Central memory CD8-positive, alpha-beta T cell (primary cell): ENCODE measurements at regions not wholly inside any gene's neighbourhood (a gene's known extent, or its start where the extent isn't known, plus 50 kb on each side); places are given as distances from the start of the nearest gene placed in this dataset.
"Not testable (repeated sequence)": the region's sequence is repeated elsewhere in the genome, so short reads cannot be mapped to it uniquely, and the experiment has no call there.

Experiments used
- ATAC-seq: fragments of 150-1000 bp; cut with Tn5 transposase; replicated peaks from 2 replicates; pipeline ENCODE4 v1.10.0; 2022; ENCODE audit warnings: mild to moderate bottlenecking, moderate FRiP score, moderate number of reproducible peaks; ENCODE audit not compliant: poor library complexity, severe bottlenecking; ENCODE audit errors: extremely low read depth
- DNase-seq, 2 donors: peaks; one replicate each; pipeline ENCODE4 v3.0.0; 2021; ENCODE audit warnings: low spot score in 2 of 2
- H3K27ac Mint-ChIP-seq: one replicate; pipeline ENCODE4 v1.8.0; 2022; ENCODE audit warnings: low read depth, mild to moderate bottlenecking, moderate library complexity, mixed read lengths
- H3K27me3 Mint-ChIP-seq: one replicate; pipeline ENCODE4 v1.8.0; 2022; ENCODE audit warnings: mixed read lengths
- H3K36me3 Mint-ChIP-seq: one replicate; pipeline ENCODE4 v1.8.0; 2022; ENCODE audit warnings: mild to moderate bottlenecking, moderate library complexity, mixed read lengths; ENCODE audit not compliant: insufficient read depth
- H3K4me1 Mint-ChIP-seq: one replicate; pipeline ENCODE4 v1.8.0; 2022; ENCODE audit warnings: mixed read lengths
- H3K4me3 Mint-ChIP-seq: one replicate; pipeline ENCODE4 v1.8.0; 2022; ENCODE audit warnings: mild to moderate bottlenecking, moderate library complexity, mixed read lengths
- H3K9me3 Mint-ChIP-seq: one replicate; pipeline ENCODE4 v1.8.0; 2022; ENCODE audit warnings: mixed read lengths

DNA sequence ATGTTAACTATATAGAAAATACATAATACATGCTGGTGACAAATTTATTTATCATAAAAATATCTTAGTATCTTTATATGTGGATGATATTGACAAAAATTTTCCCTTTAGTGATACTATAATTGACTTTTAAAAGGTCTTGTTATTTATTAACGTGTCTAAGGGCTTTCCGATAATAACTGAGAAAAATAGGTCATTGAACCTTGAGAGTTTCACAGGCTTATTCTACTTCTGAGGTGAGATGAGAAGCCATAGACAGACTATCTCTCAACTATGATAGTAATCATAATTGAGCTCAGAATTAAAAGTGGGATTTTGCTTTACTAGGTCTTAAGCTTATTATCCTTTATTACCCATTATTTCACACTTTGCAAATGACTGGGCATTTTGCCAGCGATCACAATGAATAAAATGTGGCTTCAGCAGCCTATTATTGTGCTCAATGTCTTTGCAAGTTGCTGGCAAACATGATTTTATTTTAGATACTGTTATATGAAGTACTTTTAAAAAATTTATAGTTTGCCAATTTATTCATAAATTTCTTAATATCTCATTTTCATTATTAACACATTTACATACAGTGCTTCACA is 574.5 kb downstream of the ZWINT start:
- Mint-ChIP-seq H3K27ac (no peak overlapping the region), H3K36me3 (no peaks in the 10 kb centered on the region), H3K27me3 (no peaks in the 10 kb centered on the region), H3K9me3 (peaks cover 13% of the 10 kb centered on the region), H3K4me1 (no peaks in the 10 kb centered on the region), H3K4me3 (no peak overlapping the region)
- ATAC-seq: no peak
- DNase-seq: no peak

DNA sequence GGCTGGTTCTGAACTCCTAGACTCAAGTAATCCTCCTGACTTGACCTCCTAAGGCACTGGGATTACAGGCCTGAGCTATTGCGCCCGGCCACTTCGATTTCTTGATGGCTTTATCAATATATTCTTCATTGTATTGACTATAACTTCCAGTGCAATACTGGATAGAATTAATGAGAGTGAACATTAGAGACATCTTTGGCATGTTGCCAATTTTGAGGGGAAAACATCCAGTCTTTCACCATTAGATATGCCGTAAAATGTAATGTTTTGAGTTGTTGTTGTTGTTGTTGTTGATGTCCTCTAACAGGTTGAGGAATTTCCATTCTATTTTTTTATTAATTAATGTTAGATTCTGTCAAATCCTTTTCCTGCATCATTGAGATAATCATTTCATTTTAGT is 578.9 kb downstream of the ZWINT start:
- Mint-ChIP-seq H3K9me3 (peaks cover 7% of the 10 kb centered on the region), H3K4me3 (no peak overlapping the region), H3K27ac (no peak overlapping the region), H3K36me3 (no peaks in the 10 kb centered on the region), H3K27me3 (no peaks in the 10 kb centered on the region), H3K4me1 (no peaks in the 10 kb centered on the region)
- ATAC-seq (no peak), DNase-seq (no peak)

DNA sequence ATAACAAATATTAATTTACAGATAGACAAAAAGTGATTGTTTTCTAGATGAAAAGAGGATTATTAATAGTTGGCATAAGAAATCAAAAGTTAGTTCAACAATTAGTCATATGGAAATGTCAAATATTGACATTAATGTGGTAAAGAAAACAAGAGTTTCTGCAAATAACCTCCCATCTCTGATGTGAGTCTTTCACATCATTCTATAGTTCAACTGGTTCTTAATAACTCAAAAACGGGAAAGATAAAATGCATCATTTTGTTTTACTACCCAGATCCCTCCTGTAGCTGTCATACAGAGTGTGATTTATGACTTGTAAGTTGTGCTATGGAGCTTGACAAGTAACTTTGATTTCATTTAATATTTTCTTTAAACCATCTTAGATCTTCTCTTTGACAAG is 594.8 kb downstream of the ZWINT start:
- no peaks in the 10 kb centered on the region for H3K4me1 Mint-ChIP-seq
- no peak overlapping the region for H3K27ac Mint-ChIP-seq

DNA sequence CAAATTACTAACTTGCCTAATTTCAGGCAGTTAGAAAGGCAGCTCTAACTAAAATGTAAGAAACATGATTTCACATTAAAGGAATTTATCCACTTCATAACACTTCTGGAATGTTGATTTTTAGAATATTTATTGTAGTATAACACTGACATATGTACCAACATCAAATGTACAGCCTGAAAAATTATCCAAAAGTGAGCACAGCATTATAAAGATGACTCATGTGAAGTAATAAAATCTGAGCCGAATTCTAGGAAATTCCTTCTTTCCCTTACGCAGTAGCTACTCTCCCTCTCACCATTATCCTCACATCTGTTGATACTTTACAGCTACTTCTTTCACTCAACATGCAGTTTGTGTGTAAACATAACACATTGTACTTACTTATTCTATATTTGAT is 610.6 kb downstream of the ZWINT start:
- ATAC-seq: no peak
- Mint-ChIP-seq H3K4me3 (no peak overlapping the region), H3K27me3 (no peaks in the 10 kb centered on the region), H3K27ac (no peak overlapping the region), H3K36me3 (no peaks in the 10 kb centered on the region), H3K4me1 (no peaks in the 10 kb centered on the region), H3K9me3 (peaks cover 16% of the 10 kb centered on the region)
- no peak for DNase-seq

More for the DNA sequence above, 594.8 kb downstream of the ZWINT start:
- DNase-seq (no peak), ATAC-seq (no peak)
- Mint-ChIP-seq H3K4me3 (no peak overlapping the region), H3K9me3 (no peaks in the 10 kb centered on the region), H3K27me3 (no peaks in the 10 kb centered on the region), H3K36me3 (no peaks in the 10 kb centered on the region)

DNA sequence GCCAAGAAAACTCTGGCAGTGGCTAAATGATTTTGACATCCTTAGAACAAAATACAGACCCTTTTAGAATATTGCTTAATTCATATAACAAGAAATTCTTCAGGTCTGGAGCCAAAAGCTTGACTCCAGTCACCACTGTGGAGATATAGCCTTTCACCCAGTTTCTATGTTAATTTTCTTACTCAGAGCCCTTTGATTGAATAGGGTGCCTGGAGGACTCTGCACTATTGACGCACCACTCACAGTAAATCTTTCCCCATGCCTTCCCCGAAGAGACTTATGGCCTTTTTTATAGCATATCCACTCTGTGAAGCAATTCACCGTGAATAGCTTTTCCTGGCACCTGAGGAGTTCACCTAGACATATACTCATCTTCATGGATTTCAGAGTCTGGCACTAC is 613.8 kb downstream of the ZWINT start:
- DNase-seq (no peak), ATAC-seq (no peak)
- Mint-ChIP-seq H3K4me3 (no peak overlapping the region), H3K9me3 (peaks cover 16% of the 10 kb centered on the region), H3K36me3 (no peaks in the 10 kb centered on the region), H3K27me3 (no peaks in the 10 kb centered on the region), H3K4me1 (no peaks in the 10 kb centered on the region), H3K27ac (no peak overlapping the region)

DNA sequence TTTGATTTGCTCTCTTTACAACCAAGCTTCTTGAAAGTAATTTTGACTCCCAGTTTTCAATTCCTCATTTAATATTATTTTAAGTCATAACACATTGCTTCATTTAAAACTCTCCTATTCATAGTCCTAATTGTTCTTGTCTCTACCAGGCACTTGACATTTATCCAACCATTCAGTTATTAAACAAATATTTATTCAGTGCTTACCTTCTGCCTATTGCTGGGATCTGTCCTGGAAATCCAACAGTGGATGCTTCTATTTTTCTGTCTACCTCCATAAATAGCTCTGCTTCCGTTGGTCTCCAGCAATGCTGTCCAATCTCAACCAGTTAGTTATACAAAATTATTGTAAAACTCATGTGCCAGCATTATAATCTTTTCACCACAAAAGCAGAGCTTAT is 615.1 kb downstream of the ZWINT start:
- no peaks in the 10 kb centered on the region for H3K4me1 Mint-ChIP-seq
- no peaks in the 10 kb centered on the region for H3K36me3 Mint-ChIP-seq
- no peak overlapping the region for H3K27ac Mint-ChIP-seq
- no peak overlapping the region for H3K4me3 Mint-ChIP-seq
- H3K9me3 Mint-ChIP-seq: peaks cover 16% of the 10 kb centered on the region
- no peaks in the 10 kb centered on the region for H3K27me3 Mint-ChIP-seq
- ATAC-seq (no peak), DNase-seq (no peak)

DNA sequence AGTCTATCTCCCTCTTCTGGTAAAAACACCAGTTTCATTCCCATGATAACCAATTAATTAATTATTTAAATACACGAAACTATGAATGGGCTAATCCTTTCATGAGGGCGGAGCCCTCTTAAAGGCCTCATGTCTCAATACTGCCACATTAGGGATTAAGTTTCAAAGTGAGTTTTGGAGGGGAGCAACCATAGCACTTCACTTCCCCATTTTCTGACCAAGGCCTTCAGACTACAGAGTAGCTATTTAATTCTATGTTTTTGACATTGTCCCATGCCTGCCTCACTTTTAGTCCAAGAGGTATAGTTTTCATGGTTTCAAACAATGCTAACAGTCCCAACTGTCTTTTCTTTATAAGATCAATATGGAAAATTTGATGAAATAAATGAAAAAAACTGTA is 618.6 kb downstream of the ZWINT start:
- DNase-seq (no peak), ATAC-seq (no peak)
- peaks cover 22% of the 10 kb centered on the region for H3K9me3 Mint-ChIP-seq
- no peak overlapping the region for H3K4me3 Mint-ChIP-seq
- H3K36me3 Mint-ChIP-seq: no peaks in the 10 kb centered on the region
- H3K4me1 Mint-ChIP-seq: no peaks in the 10 kb centered on the region
- H3K27ac Mint-ChIP-seq: no peak overlapping the region
- H3K27me3 Mint-ChIP-seq: no peaks in the 10 kb centered on the region

DNA sequence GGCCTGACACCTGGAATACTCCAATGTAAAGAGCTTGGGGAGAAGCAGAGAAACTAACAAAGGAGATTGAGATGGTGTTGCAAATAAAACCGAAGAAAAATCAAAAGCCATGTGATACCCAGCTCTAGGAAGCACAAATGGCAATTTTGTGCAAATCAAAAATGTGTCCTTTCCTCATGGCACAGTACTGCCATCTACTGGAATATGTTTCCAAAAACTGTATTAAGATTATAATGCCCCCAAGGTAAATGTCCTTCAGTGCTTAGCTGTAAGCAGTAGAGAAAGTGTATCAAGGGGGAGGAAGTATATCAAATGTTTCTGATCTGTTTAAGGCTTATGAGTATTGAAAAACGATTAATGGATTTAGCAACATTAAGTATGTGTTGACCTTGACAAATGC is 620.3 kb downstream of the ZWINT start:
- not testable (repeated sequence) for H3K4me3 Mint-ChIP-seq, H3K27ac Mint-ChIP-seq, DNase-seq, H3K4me1 Mint-ChIP-seq, ATAC-seq, H3K36me3 Mint-ChIP-seq, H3K27me3 Mint-ChIP-seq
- peaks cover 12% of the 10 kb centered on the region for H3K9me3 Mint-ChIP-seq

DNA sequence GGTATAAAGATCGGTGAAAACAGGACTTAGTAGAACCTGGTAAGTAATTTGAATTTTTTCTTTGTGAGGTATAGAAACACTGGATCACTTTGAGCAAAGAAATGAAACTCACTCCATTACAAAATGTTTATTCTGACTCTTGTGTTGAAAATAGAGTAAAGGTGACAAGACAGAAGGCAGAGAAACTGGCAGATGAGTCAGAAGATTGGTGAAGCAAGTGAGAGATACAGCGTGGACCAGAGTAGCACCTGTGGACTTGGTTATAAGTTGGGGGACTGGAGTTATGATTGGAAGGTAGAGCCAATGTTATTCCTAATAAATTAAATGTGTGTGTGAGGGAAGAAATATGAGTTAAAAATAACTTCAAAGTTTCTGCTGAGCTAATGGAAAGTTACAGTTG is 620.9 kb downstream of the ZWINT start:
- peaks cover 12% of the 10 kb centered on the region for H3K9me3 Mint-ChIP-seq
- H3K27ac Mint-ChIP-seq: no peak overlapping the region
- H3K36me3 Mint-ChIP-seq: no peaks in the 10 kb centered on the region
- no peak for DNase-seq
- no peaks in the 10 kb centered on the region for H3K27me3 Mint-ChIP-seq
- ATAC-seq: no peak
- no peak overlapping the region for H3K4me3 Mint-ChIP-seq
- H3K4me1 Mint-ChIP-seq: no peaks in the 10 kb centered on the region

DNA sequence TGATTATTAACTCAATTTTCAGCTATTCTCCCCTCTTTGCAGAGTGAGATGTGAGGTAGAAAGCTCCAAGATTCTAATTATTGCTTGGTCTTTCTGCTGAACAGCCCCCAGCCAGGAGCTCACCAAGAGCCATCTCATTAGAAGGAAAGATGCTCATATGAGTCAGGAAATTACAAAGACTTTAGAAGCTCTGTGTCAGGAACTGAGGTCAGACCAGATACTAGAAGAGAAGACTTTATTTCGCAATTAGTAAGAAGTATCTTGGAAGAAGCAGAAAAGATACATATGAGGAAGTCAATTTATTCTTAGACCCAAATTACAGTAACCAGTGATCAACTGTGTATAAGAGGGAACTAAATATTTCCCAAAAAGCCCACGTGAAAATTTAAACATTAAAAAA is 626.9 kb downstream of the ZWINT start:
- Mint-ChIP-seq H3K27me3 (no peaks in the 10 kb centered on the region), H3K4me1 (no peaks in the 10 kb centered on the region), H3K36me3 (no peaks in the 10 kb centered on the region), H3K9me3 (peaks cover 18% of the 10 kb centered on the region), H3K4me3 (no peak overlapping the region), H3K27ac (no peak overlapping the region)
- ATAC-seq (no peak), DNase-seq (no peak)

DNA sequence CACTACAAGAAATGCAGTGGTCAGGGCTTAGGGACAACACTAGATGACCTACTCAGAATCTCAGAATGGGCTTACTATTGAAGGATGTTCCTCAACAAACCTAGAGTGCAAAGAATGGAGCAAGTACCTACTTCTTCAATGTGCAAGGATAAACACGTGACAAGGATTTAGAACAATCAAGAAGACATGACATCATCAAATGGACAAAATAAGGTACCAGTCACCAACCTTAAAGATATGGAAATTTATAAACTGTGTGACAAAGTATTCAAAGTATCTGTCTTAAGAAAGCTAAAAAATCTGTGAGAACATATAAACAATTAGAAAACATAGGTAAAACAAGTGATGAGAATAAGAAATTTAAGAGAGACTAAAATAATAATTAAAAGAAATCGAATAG is 656.1 kb downstream of the ZWINT start:
- H3K4me3 Mint-ChIP-seq: no peak overlapping the region
- DNase-seq: no peak
- no peak for ATAC-seq
- H3K27ac Mint-ChIP-seq: no peak overlapping the region
- H3K4me1 Mint-ChIP-seq: no peaks in the 10 kb centered on the region
- H3K27me3 Mint-ChIP-seq: no peaks in the 10 kb centered on the region
- peaks cover 19% of the 10 kb centered on the region for H3K9me3 Mint-ChIP-seq
- H3K36me3 Mint-ChIP-seq: no peaks in the 10 kb centered on the region

DNA sequence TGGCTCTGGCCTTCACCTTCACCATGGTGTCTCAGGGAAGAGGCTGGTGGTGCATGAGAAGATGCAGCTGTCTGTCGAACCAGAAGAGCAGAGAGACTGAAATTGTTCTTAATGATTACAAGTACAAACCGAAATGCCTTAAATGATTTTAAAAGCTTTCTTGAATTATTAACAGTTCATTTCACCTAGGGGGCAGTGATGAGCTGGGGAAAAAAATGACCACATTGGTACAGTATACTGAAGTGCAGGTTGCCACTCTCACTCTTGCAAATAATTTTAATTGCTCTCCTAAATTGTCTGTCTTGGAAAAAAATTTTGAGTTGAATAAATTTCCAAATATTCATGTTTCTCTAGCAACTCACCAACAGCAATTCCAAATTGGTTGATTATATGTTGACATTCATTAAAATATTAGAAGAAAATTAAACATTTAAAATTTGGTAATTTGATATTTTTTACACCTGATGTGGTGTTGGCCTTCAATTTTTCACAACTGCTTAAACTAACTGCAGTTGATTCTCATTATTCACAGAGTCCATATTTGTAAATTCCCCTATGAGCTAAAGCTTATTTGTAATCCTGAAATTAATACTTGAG is 692.6 kb downstream of the ZWINT start:
- no peaks in the 10 kb centered on the region for H3K4me1 Mint-ChIP-seq
- H3K4me3 Mint-ChIP-seq: no peak overlapping the region
- DNase-seq (no peak), ATAC-seq (no peak)
- H3K9me3 Mint-ChIP-seq: peaks cover 30% of the 10 kb centered on the region
- no peaks in the 10 kb centered on the region for H3K36me3 Mint-ChIP-seq
- no peaks in the 10 kb centered on the region for H3K27me3 Mint-ChIP-seq
- H3K27ac Mint-ChIP-seq: no peak overlapping the region

DNA sequence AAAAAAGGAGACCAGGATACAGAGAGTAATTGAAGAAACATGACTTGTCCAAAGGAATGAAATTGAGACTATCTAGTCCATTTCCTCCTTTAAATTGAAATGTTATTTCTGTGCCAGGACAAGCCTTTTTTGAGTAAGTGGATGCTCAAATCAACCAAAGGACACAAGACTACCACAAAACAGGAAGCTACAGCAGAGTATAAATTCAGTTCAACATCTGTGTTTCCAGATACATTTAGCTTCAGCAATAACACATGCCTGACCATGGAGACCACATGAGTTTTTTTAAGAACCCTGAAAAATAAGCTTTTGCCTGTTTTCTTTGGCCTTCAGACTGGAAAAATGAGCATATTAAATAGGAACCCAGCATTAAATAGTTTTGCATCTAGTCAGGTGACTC is 707.5 kb downstream of the ZWINT start:
- Mint-ChIP-seq H3K36me3 (no peaks in the 10 kb centered on the region), H3K27me3 (no peaks in the 10 kb centered on the region), H3K4me1 (no peaks in the 10 kb centered on the region), H3K4me3 (no peak overlapping the region), H3K27ac (no peak overlapping the region), H3K9me3 (peaks cover 28% of the 10 kb centered on the region)
- ATAC-seq: no peak
- DNase-seq: no peak
